K562 (cell line): ENCODE measurements at regions not wholly inside any gene's neighbourhood (a gene's known extent, or its start where the extent isn't known, plus 50 kb on each side); places are given as distances from the start of the nearest gene placed in this dataset.
A peak's percentile ranks its signal among the peaks of the same experiment; 100 is the strongest.

Experiments
- BACH1 ChIP-seq: fragments of 200-800 bp; sonication (Bioruptor generic); IDR thresholded peaks from 2 replicates; pipeline ENCODE4 v1.6.1; 2016; ENCODE audit warnings: missing genetic modification characterization, missing compliant biosample characterization
- BCL6 ChIP-seq: fragments of 250-450 bp; sonication (Bioruptor Pico); IDR thresholded peaks from 2 replicates; pipeline ENCODE4 v1.4.0; 2020
- CEBPB ChIP-seq: fragments of 450-650 bp; IDR thresholded peaks from 2 replicates; pipeline ENCODE4 v1.6.1; 2016; ENCODE audit warnings: missing genetic modification characterization, missing compliant biosample characterization
- HNRNPK ChIP-seq: fragments of 200-400 bp; formaldehyde crosslinking; IDR thresholded peaks from one replicate; pipeline ENCODE4 v1.6.1; 2018; ENCODE audit warnings: mild to moderate bottlenecking, low read depth, low read length; ENCODE audit not compliant: poor library complexity, severe bottlenecking
- JUN ChIP-seq, 2 experiments: sonication (generic) in 1 of 2; formaldehyde crosslinking in 1 of 2; IDR thresholded peaks; 2 replicates each; pipeline versions ENCODE4 v1.6.1 to v1.8.0; 2012 to 2022; ENCODE audit warnings: borderline replicate concordance in 2 of 2, mild to moderate bottlenecking in 2 of 2, improper control_type of control experiment in 1 of 2, low read depth in 1 of 2, low read length in 1 of 2, missing genetic modification reagents in 1 of 2
- PTBP1 ChIP-seq: fragments of 200-400 bp; formaldehyde crosslinking; IDR thresholded peaks from 2 replicates; pipeline ENCODE4 v1.6.1; 2017; ENCODE audit warnings: low read depth, low read length
- RBM14 ChIP-seq: fragments of 200-400 bp; formaldehyde crosslinking; IDR thresholded peaks from 2 replicates; pipeline ENCODE4 v1.6.1; 2018; ENCODE audit warnings: low read depth, mild to moderate bottlenecking, low read length, moderate library complexity, borderline replicate concordance; ENCODE audit not compliant: insufficient read depth
- SRSF7 ChIP-seq: fragments of 200-400 bp; formaldehyde crosslinking; optimal IDR thresholded peaks from 2 replicates; pipeline ENCODE3; 2017; ENCODE audit warnings: mild to moderate bottlenecking, low read depth, low read length
- ZEB2 ChIP-seq: fragments of 450-650 bp; IDR thresholded peaks from 2 replicates; pipeline ENCODE4 v1.6.1; 2016
- TF ChIP-seq, protein P1 (sequence below): fragments of 450-650 bp; IDR thresholded peaks from 2 replicates; pipeline ENCODE4 v1.6.1; 2016; ENCODE audit warnings: mild to moderate bottlenecking, moderate library complexity
- TF ChIP-seq, protein P2 (sequence below): fragments of 250-450 bp; sonication (Bioruptor Pico); IDR thresholded peaks from 2 replicates; pipeline ENCODE4 v1.4.0; 2020
- TF ChIP-seq, protein P3 (sequence below): fragments of 450-650 bp; formaldehyde crosslinking; IDR thresholded peaks from 2 replicates; pipeline ENCODE4 v1.4.0; 2022; ENCODE audit warnings: mild to moderate bottlenecking, moderate library complexity
- TF ChIP-seq, protein P4 (sequence below): sonication (generic); IDR thresholded peaks from 2 replicates; pipeline ENCODE4 v1.6.1; 2016

DNA sequence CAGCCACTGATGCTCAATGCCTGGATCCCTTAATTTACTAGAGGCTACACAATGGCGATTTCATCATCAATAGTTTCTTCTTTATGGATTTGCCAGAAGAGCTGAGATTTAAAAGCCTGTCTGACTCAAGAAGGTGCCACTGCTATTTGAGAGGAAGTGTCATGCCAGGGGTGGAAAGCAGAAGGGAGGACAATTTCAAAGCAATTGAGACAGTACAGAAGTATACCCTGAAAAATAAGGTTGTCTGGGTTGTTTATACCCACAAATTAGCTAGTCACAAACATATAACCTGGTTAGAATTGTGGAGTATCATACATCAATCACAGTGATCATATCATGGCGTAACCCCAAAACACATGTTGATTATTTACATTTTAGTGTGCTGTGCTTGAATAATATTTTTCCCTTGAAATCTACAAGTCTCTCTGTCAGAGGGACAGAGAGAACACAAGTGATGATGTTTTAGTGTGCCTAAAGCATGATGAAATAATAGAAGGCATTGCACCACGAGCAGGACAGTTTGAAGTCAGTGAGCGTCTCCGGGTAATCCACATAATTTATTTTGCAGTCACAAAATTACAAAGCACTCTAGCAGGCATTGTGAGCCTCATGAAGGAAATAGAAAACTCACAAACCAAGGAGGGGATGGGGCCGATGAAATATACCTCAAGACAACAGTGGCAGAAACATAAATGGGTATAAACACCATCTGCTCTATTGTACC, 312.2 kb upstream of the SPRED2 start (continued):
- TF ChIP-seq JUN (IDR thresholded peaks at IDR 0.05; ENCODE audit: borderline replicate concordance, low read depth, low read length) = no peak
- no peak for TF ChIP-seq JUN (CRISPR knock-in tag; IDR thresholded peaks at IDR 0.05; ENCODE audit: borderline replicate concordance)
- TF ChIP-seq, protein P1, sequence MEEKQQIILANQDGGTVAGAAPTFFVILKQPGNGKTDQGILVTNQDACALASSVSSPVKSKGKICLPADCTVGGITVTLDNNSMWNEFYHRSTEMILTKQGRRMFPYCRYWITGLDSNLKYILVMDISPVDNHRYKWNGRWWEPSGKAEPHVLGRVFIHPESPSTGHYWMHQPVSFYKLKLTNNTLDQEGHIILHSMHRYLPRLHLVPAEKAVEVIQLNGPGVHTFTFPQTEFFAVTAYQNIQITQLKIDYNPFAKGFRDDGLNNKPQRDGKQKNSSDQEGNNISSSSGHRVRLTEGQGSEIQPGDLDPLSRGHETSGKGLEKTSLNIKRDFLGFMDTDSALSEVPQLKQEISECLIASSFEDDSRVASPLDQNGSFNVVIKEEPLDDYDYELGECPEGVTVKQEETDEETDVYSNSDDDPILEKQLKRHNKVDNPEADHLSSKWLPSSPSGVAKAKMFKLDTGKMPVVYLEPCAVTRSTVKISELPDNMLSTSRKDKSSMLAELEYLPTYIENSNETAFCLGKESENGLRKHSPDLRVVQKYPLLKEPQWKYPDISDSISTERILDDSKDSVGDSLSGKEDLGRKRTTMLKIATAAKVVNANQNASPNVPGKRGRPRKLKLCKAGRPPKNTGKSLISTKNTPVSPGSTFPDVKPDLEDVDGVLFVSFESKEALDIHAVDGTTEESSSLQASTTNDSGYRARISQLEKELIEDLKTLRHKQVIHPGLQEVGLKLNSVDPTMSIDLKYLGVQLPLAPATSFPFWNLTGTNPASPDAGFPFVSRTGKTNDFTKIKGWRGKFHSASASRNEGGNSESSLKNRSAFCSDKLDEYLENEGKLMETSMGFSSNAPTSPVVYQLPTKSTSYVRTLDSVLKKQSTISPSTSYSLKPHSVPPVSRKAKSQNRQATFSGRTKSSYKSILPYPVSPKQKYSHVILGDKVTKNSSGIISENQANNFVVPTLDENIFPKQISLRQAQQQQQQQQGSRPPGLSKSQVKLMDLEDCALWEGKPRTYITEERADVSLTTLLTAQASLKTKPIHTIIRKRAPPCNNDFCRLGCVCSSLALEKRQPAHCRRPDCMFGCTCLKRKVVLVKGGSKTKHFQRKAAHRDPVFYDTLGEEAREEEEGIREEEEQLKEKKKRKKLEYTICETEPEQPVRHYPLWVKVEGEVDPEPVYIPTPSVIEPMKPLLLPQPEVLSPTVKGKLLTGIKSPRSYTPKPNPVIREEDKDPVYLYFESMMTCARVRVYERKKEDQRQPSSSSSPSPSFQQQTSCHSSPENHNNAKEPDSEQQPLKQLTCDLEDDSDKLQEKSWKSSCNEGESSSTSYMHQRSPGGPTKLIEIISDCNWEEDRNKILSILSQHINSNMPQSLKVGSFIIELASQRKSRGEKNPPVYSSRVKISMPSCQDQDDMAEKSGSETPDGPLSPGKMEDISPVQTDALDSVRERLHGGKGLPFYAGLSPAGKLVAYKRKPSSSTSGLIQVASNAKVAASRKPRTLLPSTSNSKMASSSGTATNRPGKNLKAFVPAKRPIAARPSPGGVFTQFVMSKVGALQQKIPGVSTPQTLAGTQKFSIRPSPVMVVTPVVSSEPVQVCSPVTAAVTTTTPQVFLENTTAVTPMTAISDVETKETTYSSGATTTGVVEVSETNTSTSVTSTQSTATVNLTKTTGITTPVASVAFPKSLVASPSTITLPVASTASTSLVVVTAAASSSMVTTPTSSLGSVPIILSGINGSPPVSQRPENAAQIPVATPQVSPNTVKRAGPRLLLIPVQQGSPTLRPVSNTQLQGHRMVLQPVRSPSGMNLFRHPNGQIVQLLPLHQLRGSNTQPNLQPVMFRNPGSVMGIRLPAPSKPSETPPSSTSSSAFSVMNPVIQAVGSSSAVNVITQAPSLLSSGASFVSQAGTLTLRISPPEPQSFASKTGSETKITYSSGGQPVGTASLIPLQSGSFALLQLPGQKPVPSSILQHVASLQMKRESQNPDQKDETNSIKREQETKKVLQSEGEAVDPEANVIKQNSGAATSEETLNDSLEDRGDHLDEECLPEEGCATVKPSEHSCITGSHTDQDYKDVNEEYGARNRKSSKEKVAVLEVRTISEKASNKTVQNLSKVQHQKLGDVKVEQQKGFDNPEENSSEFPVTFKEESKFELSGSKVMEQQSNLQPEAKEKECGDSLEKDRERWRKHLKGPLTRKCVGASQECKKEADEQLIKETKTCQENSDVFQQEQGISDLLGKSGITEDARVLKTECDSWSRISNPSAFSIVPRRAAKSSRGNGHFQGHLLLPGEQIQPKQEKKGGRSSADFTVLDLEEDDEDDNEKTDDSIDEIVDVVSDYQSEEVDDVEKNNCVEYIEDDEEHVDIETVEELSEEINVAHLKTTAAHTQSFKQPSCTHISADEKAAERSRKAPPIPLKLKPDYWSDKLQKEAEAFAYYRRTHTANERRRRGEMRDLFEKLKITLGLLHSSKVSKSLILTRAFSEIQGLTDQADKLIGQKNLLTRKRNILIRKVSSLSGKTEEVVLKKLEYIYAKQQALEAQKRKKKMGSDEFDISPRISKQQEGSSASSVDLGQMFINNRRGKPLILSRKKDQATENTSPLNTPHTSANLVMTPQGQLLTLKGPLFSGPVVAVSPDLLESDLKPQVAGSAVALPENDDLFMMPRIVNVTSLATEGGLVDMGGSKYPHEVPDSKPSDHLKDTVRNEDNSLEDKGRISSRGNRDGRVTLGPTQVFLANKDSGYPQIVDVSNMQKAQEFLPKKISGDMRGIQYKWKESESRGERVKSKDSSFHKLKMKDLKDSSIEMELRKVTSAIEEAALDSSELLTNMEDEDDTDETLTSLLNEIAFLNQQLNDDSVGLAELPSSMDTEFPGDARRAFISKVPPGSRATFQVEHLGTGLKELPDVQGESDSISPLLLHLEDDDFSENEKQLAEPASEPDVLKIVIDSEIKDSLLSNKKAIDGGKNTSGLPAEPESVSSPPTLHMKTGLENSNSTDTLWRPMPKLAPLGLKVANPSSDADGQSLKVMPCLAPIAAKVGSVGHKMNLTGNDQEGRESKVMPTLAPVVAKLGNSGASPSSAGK = peak; percentile 53
- TF ChIP-seq, protein P2, sequence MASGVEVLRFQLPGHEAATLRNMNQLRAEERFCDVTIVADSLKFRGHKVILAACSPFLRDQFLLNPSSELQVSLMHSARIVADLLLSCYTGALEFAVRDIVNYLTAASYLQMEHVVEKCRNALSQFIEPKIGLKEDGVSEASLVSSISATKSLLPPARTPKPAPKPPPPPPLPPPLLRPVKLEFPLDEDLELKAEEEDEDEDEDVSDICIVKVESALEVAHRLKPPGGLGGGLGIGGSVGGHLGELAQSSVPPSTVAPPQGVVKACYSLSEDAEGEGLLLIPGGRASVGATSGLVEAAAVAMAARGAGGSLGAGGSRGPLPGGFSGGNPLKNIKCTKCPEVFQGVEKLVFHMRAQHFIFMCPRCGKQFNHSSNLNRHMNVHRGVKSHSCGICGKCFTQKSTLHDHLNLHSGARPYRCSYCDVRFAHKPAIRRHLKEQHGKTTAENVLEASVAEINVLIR (CRISPR knock-in tag) = no peak
- no peak for TF ChIP-seq RBM14
- no peak for TF ChIP-seq ZEB2
- peak; percentile 62; the same call in 1 of the 2 replicates for TF ChIP-seq BACH1 (tag)
- TF ChIP-seq, protein P3, sequence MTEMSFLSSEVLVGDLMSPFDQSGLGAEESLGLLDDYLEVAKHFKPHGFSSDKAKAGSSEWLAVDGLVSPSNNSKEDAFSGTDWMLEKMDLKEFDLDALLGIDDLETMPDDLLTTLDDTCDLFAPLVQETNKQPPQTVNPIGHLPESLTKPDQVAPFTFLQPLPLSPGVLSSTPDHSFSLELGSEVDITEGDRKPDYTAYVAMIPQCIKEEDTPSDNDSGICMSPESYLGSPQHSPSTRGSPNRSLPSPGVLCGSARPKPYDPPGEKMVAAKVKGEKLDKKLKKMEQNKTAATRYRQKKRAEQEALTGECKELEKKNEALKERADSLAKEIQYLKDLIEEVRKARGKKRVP (CRISPR knock-in tag) = peak; percentile 47; the same call in 1 of the 2 replicates
- 0 out of 2 replicates have a peak, but pooled peaks have one; percentile 24 for TF ChIP-seq CEBPB (tag)
- no peak for TF ChIP-seq PTBP1
- TF ChIP-seq HNRNPK = no peak
- TF ChIP-seq, protein P4, sequence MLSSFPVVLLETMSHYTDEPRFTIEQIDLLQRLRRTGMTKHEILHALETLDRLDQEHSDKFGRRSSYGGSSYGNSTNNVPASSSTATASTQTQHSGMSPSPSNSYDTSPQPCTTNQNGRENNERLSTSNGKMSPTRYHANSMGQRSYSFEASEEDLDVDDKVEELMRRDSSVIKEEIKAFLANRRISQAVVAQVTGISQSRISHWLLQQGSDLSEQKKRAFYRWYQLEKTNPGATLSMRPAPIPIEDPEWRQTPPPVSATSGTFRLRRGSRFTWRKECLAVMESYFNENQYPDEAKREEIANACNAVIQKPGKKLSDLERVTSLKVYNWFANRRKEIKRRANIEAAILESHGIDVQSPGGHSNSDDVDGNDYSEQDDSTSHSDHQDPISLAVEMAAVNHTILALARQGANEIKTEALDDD = no peak
- no peak for TF ChIP-seq BCL6 (CRISPR knock-in tag)
- no peak for TF ChIP-seq SRSF7
